GM21717 (cell line): ENCODE measurements at regions not wholly inside any gene's neighbourhood (a gene's known extent, or its start where the extent isn't known, plus 50 kb on each side); places are given as distances from the start of the nearest gene placed in this dataset.

Source experiments
- ATAC-seq: cut with Tn5 transposase; IDR thresholded peaks from one replicate; pipeline ENCODE4 v1.9.1; 2021; ENCODE audit warnings: mild to moderate bottlenecking, moderate library complexity; ENCODE audit not compliant: unreplicated experiment

- ATAC-seq: no peak
These were observed 156.9 kb downstream of the USP12 start for GRCh38 chr13:27014406-27015359.

- ATAC-seq: no peak
These were observed 159.0 kb downstream of the USP12 start for GRCh38 chr13:27012482-27013197.

GRCh38 chr13:27011661-27012060, 159.9 kb downstream of the USP12 start:
- ATAC-seq: no peak

GRCh38 chr13:27008733-27009132, 162.9 kb downstream of the USP12 start:
- no peak for ATAC-seq

GRCh38 chr13:27007166-27007565, 164.4 kb downstream of the USP12 start:
- ATAC-seq: no peak

- ATAC-seq: no peak
These were observed 165.0 kb downstream of the USP12 start for GRCh38 chr13:27006519-27007161.

GRCh38 chr13:27005976-27006518, 165.6 kb downstream of the USP12 start:
- no peak for ATAC-seq

GRCh38 chr13:27005556-27005955, 166.1 kb downstream of the USP12 start:
- no peak for ATAC-seq

- no peak for ATAC-seq
These were observed 166.7 kb downstream of the USP12 start for GRCh38 chr13:27004866-27005265.

GRCh38 chr13:27004326-27004725, 167.3 kb downstream of the USP12 start:
- ATAC-seq: no peak

- ATAC-seq: no peak
These were observed 169.9 kb downstream of the USP12 start for GRCh38 chr13:27001705-27002104.

GRCh38 chr13:27000686-27001085, 170.9 kb downstream of the USP12 start:
- ATAC-seq: no peak

- no peak for ATAC-seq
These were observed 172.1 kb downstream of the USP12 start for GRCh38 chr13:26999499-26999898.

- ATAC-seq: no peak
These were observed 173.3 kb downstream of the USP12 start for GRCh38 chr13:26998292-26998691.

GRCh38 chr13:26996965-26997752, 174.5 kb downstream of the USP12 start:
- peak; percentile 67 for ATAC-seq

GRCh38 chr13:26995159-26995558, 176.5 kb downstream of the USP12 start:
- ATAC-seq: no peak

GRCh38 chr13:26993780-26994179, 177.8 kb downstream of the USP12 start:
- ATAC-seq: no peak

- ATAC-seq: no peak
These were observed 178.5 kb downstream of the USP12 start for GRCh38 chr13:26992951-26993719.

GRCh38 chr13:26991508-26992181, 180.0 kb downstream of the USP12 start:
- ATAC-seq: no peak
